ENCODE measurements at regions not wholly inside any gene's neighbourhood (a gene's known extent, or its start where the extent isn't known, plus 50 kb on each side); places are given as distances from the start of the nearest gene placed in this dataset.

- no peak for DNase-seq (ENCODE audit: low read depth in 2 of 2)
Observed at GRCh38 chr1:221850470-221851187, 108.7 kb upstream of the DUSP10 start.

GRCh38 chr1:221849897-221850296 is 108.0 kb upstream of the DUSP10 start:
- no peak for DNase-seq (ENCODE audit: low read depth in 2 of 2)

GRCh38 chr1:221849110-221849509 is 107.2 kb upstream of the DUSP10 start:
- no peak for DNase-seq (ENCODE audit: low read depth in 2 of 2)

- no peak for DNase-seq (ENCODE audit: low read depth in 2 of 2)
Observed at GRCh38 chr1:221847676-221848075, 105.8 kb upstream of the DUSP10 start.

GRCh38 chr1:221845650-221846371 is 103.9 kb upstream of the DUSP10 start:
- DNase-seq (ENCODE audit: low read depth in 2 of 2) = no peak

GRCh38 chr1:221841983-221842335 is 100.1 kb upstream of the DUSP10 start:
- DNase-seq (ENCODE audit: low read depth in 2 of 2) = no peak

GRCh38 chr1:221841251-221841982 is 99.5 kb upstream of the DUSP10 start:
- no peak for DNase-seq (ENCODE audit: low read depth in 2 of 2)

GRCh38 chr1:221840511-221841243 is 98.8 kb upstream of the DUSP10 start:
- DNase-seq (ENCODE audit: low read depth in 2 of 2) = no peak

- DNase-seq (ENCODE audit: low read depth in 2 of 2) = peak; percentile 52 to 59
Observed at GRCh38 chr1:221839782-221840395, 98.0 kb upstream of the DUSP10 start.

- no peak for DNase-seq (ENCODE audit: low read depth in 2 of 2)
Observed at GRCh38 chr1:221839321-221839720, 97.4 kb upstream of the DUSP10 start.

- DNase-seq (ENCODE audit: low read depth in 2 of 2) = no peak
Observed at GRCh38 chr1:221837896-221838295, 96.0 kb upstream of the DUSP10 start.

GRCh38 chr1:221834698-221835513 is 93.0 kb upstream of the DUSP10 start:
- DNase-seq (ENCODE audit: low read depth in 2 of 2) = no peak

GRCh38 chr1:221832617-221833016 is 90.7 kb upstream of the DUSP10 start:
- no peak for DNase-seq (ENCODE audit: low read depth in 2 of 2)

- DNase-seq (ENCODE audit: low read depth in 2 of 2) = no peak
Observed at GRCh38 chr1:221832151-221832550, 90.3 kb upstream of the DUSP10 start.

GRCh38 chr1:221829327-221830015 is 87.6 kb upstream of the DUSP10 start:
- no peak for DNase-seq (ENCODE audit: low read depth in 2 of 2)

GRCh38 chr1:221827307-221827642 is 85.4 kb upstream of the DUSP10 start:
- DNase-seq (ENCODE audit: low read depth in 2 of 2) = no peak

- DNase-seq (ENCODE audit: low read depth in 2 of 2) = no peak
Observed at GRCh38 chr1:221824909-221825308, 83.0 kb upstream of the DUSP10 start.

GRCh38 chr1:221824025-221824424 is 82.1 kb upstream of the DUSP10 start:
- no peak for DNase-seq (ENCODE audit: low read depth in 2 of 2)

GRCh38 chr1:221823561-221823960 is 81.7 kb upstream of the DUSP10 start:
- DNase-seq (ENCODE audit: low read depth in 2 of 2) = no peak

- no peak for DNase-seq (ENCODE audit: low read depth in 2 of 2)
Observed at GRCh38 chr1:221823149-221823548, 81.3 kb upstream of the DUSP10 start.
